NCI-H345 treated with DMSO at 0.1 percent for 48 hours (cell line): ENCODE measurements at regions not wholly inside any gene's neighbourhood (a gene's known extent, or its start where the extent isn't known, plus 50 kb on each side); places are given as distances from the start of the nearest gene placed in this dataset.

Experiments used
- DNase-seq: peaks from one replicate; lab custom pipeline; 2025; ENCODE audit not compliant: unreplicated experiment; lab: John Stamatoyannopoulos, UW

- DNase-seq: no peak
Observed at GRCh38 chr10:8921568-8921967, 867.1 kb downstream of the GATA3 start.

- no peak for DNase-seq
Observed at GRCh38 chr10:8923096-8923495, 868.6 kb downstream of the GATA3 start.

- no peak for DNase-seq
Observed at GRCh38 chr10:8927705-8928104, 873.2 kb downstream of the GATA3 start.

- DNase-seq: no peak
Observed at GRCh38 chr10:8946451-8946850, 892.0 kb downstream of the GATA3 start.

- no peak for DNase-seq
Observed at GRCh38 chr10:8950978-8951377, 896.5 kb downstream of the GATA3 start.

- no peak for DNase-seq
Observed at GRCh38 chr10:8951440-8952089, 897.1 kb downstream of the GATA3 start.

- DNase-seq: no peak
Observed at GRCh38 chr10:8956400-8956799, 901.9 kb downstream of the GATA3 start.

GRCh38 chr10:8962249-8962648, 907.8 kb downstream of the GATA3 start:
- DNase-seq: no peak

- no peak for DNase-seq
Observed at GRCh38 chr10:8967061-8967460, 912.6 kb downstream of the GATA3 start.

- DNase-seq: no peak
Observed at GRCh38 chr10:8969853-8970252, 915.4 kb downstream of the GATA3 start.

- no peak for DNase-seq
Observed at GRCh38 chr10:8975535-8975934, 921.0 kb downstream of the GATA3 start.

- no peak for DNase-seq
Observed at GRCh38 chr10:8978100-8978499, 923.6 kb downstream of the GATA3 start.

- no peak for DNase-seq
Observed at GRCh38 chr10:8979976-8980375, 925.5 kb downstream of the GATA3 start.

- no peak for DNase-seq
Observed at GRCh38 chr10:8981277-8981676, 926.8 kb downstream of the GATA3 start.

GRCh38 chr10:8985651-8986050, 931.2 kb downstream of the GATA3 start:
- no peak for DNase-seq

GRCh38 chr10:8986975-8987374, 932.5 kb downstream of the GATA3 start:
- DNase-seq: no peak

GRCh38 chr10:8987712-8988111, 933.2 kb downstream of the GATA3 start:
- no peak for DNase-seq

GRCh38 chr10:8990280-8990987, 935.9 kb downstream of the GATA3 start:
- DNase-seq: no peak

GRCh38 chr10:8992009-8992408, 937.5 kb downstream of the GATA3 start:
- DNase-seq: no peak

- DNase-seq: no peak
Observed at GRCh38 chr10:8993864-8994263, 939.4 kb downstream of the GATA3 start.

GRCh38 chr10:8998751-8999150, 944.3 kb downstream of the GATA3 start:
- no peak for DNase-seq

GRCh38 chr10:9003122-9003521, 948.6 kb downstream of the GATA3 start:
- DNase-seq: no peak

- DNase-seq: no peak
Observed at GRCh38 chr10:9004736-9005135, 950.2 kb downstream of the GATA3 start.
